Kidney (tissue), 13 donors: ENCODE measurements at regions not wholly inside any gene's neighbourhood (a gene's known extent, or its start where the extent isn't known, plus 50 kb on each side); places are given as distances from the start of the nearest gene placed in this dataset.

Experiments used
- DNase-seq, 5 donors: peaks; one replicate each; pipeline ENCODE4 v3.0.0-alpha.2; 2013 to 2020
- FAIRE-seq: peaks from 2 replicates; lab custom pipeline; 2012; peaks lifted over from hg19 to GRCh38; lab: Jason Lieb, UNC
- H3K27ac ChIP-seq, 2 donors: one replicate each; pipeline ENCODE4 v1.7.0; 2013; ENCODE audit warnings: low read depth in 2 of 2, low read length in 2 of 2, inconsistent platforms in 1 of 2
- H3K27me3 ChIP-seq: one replicate; pipeline ENCODE4 v1.7.1; 2013; ENCODE audit warnings: low read length, inconsistent platforms; ENCODE audit not compliant: control insufficient read depth, insufficient read depth
- H3K36me3 ChIP-seq, 3 donors: one replicate each; pipeline versions ENCODE4 v1.7.0 to v1.7.1; 2013; ENCODE audit warnings: low read length in 3 of 3, control low read depth in 1 of 3, inconsistent platforms in 1 of 3; ENCODE audit not compliant: insufficient read depth in 3 of 3, control insufficient read depth in 2 of 3
- H3K4me1 ChIP-seq, 3 donors: one replicate each; pipeline versions ENCODE4 v1.7.0 to v1.7.1; 2013; ENCODE audit warnings: low read length in 3 of 3, inconsistent platforms in 1 of 3, low read depth in 1 of 3; ENCODE audit not compliant: control insufficient read depth in 2 of 3, insufficient read depth in 2 of 3
- H3K4me3 ChIP-seq, 3 donors: one replicate each; pipeline versions ENCODE4 v1.7.0 to v1.8.1; 2013; ENCODE audit warnings: low read length in 3 of 3, control low read depth in 1 of 3, inconsistent platforms in 1 of 3
- H3K9ac ChIP-seq, 3 donors: one replicate each; pipeline versions ENCODE4 v1.7.0 to v1.7.1; 2013; ENCODE audit warnings: low read length in 3 of 3, control low read depth in 1 of 3, inconsistent platforms in 1 of 3
- H3K9me3 ChIP-seq, 3 donors: one replicate each; pipeline versions ENCODE4 v1.7.0 to v1.7.1; 2013; ENCODE audit warnings: low read length in 3 of 3, control low read depth in 1 of 3, inconsistent platforms in 1 of 3; ENCODE audit not compliant: control insufficient read depth in 2 of 3, insufficient read depth in 1 of 3
- intact Hi-C: fragments of 100-400 bp; cut with DNase I; formaldehyde crosslinking; loops from one replicate; pipeline ENCODE4 v1.11.1; 2022
- TF ChIP-seq, protein P1 (sequence below): IDR thresholded peaks from 3 replicates; pipeline ENCODE4 v1.5.1; 2012; ENCODE audit warnings: mild to moderate bottlenecking, moderate library complexity, borderline replicate concordance; ENCODE audit not compliant: insufficient read depth; ENCODE audit errors: extremely low read depth
- donor health status: control.
- donor health status: control.
- donor health status: control.
- donor health status: control.
- donor health status: control.
- donor health status: DM: yes; HTN: yes; CAD: no.
- donor health status: Normal renal cell carcinoma (clear cell type).

- no peak for FAIRE-seq
- Histone ChIP-seq H3K27me3 (no peaks in the 10 kb centered on the region), H3K4me1 (no peaks in the 10 kb centered on the region), H3K36me3 (no peaks in the 10 kb centered on the region), H3K9me3 (no peaks in the 10 kb centered on the region), H3K27ac (no peak overlapping the region), H3K4me3 (no peak overlapping the region), H3K9ac (no peak overlapping the region)
- DNase-seq = no peak
- TF ChIP-seq, protein P1, sequence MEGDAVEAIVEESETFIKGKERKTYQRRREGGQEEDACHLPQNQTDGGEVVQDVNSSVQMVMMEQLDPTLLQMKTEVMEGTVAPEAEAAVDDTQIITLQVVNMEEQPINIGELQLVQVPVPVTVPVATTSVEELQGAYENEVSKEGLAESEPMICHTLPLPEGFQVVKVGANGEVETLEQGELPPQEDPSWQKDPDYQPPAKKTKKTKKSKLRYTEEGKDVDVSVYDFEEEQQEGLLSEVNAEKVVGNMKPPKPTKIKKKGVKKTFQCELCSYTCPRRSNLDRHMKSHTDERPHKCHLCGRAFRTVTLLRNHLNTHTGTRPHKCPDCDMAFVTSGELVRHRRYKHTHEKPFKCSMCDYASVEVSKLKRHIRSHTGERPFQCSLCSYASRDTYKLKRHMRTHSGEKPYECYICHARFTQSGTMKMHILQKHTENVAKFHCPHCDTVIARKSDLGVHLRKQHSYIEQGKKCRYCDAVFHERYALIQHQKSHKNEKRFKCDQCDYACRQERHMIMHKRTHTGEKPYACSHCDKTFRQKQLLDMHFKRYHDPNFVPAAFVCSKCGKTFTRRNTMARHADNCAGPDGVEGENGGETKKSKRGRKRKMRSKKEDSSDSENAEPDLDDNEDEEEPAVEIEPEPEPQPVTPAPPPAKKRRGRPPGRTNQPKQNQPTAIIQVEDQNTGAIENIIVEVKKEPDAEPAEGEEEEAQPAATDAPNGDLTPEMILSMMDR = no peak
- intact Hi-C loops = no loop called here
Measured at GRCh38 chr6:9563568-9563967, 851.3 kb downstream of the TFAP2A start.

DNA sequence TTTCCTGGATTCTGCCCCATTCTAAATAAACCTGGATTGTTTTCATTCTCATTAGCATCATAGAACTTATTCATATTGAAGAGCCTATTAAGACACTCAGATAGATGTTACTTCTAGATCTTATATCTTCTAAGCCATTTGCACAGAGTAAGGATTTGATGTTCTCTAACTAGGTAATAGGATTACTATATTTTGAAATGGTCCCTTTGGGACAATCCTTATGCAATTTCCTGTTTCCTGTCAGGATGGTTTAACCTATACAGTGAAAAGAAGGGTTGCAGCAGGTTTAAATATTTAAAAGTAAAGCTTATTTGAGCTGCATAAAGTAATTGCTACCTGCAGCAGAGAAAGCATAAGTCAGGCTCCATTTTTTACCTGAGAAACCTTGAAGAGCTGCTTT, 860.1 kb downstream of the TFAP2A start:
- FAIRE-seq (no peak), DNase-seq (no peak)
- Histone ChIP-seq H3K4me1 (no peaks in the 10 kb centered on the region), H3K9ac (no peak overlapping the region), H3K9me3 (peaks cover 0 to 12% (median 9%) of the 10 kb centered on the region in 3 donors), H3K4me3 (no peak overlapping the region), H3K27me3 (no peaks in the 10 kb centered on the region), H3K36me3 (no peaks in the 10 kb centered on the region), H3K27ac (no peak overlapping the region)
- TF ChIP-seq, protein P1 = no peak
- intact Hi-C loops = no loop called here

DNA sequence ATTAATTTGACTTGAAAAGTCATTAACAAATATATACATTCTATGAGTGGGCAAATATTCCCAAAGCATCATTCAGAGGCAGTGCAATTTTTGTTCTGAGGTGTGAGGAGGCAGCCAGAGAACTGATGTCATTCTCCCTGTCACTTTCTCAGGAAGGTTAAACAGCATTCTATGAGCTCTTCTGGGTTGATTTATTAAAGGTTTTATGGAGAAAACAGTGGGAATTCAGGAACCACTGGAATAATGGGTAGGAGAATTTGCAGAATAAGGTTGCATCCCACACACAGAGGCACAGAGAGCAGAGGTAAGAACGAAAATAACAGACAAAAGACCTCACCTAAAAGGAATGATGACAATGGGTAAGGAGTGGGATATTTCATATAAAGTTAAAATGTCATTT, 860.6 kb downstream of the TFAP2A start:
- intact Hi-C loops = no loop called here
- TF ChIP-seq, protein P1 = no peak
- no peak for FAIRE-seq

GRCh38 chr6:9553002-9553401, 861.9 kb downstream of the TFAP2A start:
- Histone ChIP-seq H3K9ac (no peak overlapping the region), H3K27me3 (no peaks in the 10 kb centered on the region), H3K4me1 (no peaks in the 10 kb centered on the region), H3K4me3 (no peak overlapping the region), H3K9me3 (peaks cover 0 to 12% (median 9%) of the 10 kb centered on the region in 3 donors), H3K36me3 (no peaks in the 10 kb centered on the region), H3K27ac (no peak overlapping the region)
- intact Hi-C loops = no loop called here
- FAIRE-seq (no peak), DNase-seq (no peak)
- TF ChIP-seq, protein P1 = no peak

More for the DNA sequence above, 860.6 kb downstream of the TFAP2A start:
- no peak for DNase-seq
- Histone ChIP-seq H3K36me3 (no peaks in the 10 kb centered on the region), H3K4me1 (no peaks in the 10 kb centered on the region), H3K27me3 (no peaks in the 10 kb centered on the region), H3K4me3 (no peak overlapping the region), H3K27ac (no peak overlapping the region), H3K9me3 (peaks cover 0 to 12% (median 9%) of the 10 kb centered on the region in 3 donors), H3K9ac (no peak overlapping the region)
